PC-9 (cell line): ENCODE measurements at regions not wholly inside any gene's neighbourhood (a gene's known extent, or its start where the extent isn't known, plus 50 kb on each side); places are given as distances from the start of the nearest gene placed in this dataset.

Source experiments
- BruUV-seq: library from RNA; stranded (reverse); fragments of 400-500 nt; replicated peaks from 2 replicates; lab custom pipeline; 2021; lab: Mats Ljungman, UMichigan
- CTCF ChIA-PET: fragments of 300-600 bp; sonication (Branson Sonifier 250); formaldehyde crosslinking; loops from one replicate; lab custom pipeline; 2022; ENCODE audit warnings: antibody characterized with exemption; lab: Charles Lee
- POLR2A ChIA-PET: fragments of 300-600 bp; sonication (Branson Sonifier 250); formaldehyde crosslinking; loops from one replicate; lab custom pipeline; 2022; ENCODE audit warnings: antibody characterized with exemption; ENCODE audit not compliant: unreplicated experiment; lab: Charles Lee
- DNase-seq, 2 experiments: peaks; one replicate each; pipeline versions ENCODE4 v3.0.0 to v3.0.0-alpha.2; 2015 to 2022; ENCODE audit warnings: mixed read lengths in 1 of 2
- H2AFZ ChIP-seq: fragments of 200-600 bp; sonication (generic); 2 replicates; pipeline ENCODE4 v1.8.1; 2017; ENCODE audit warnings: antibody characterized with exemption
- H3F3A ChIP-seq: fragments of 200-600 bp; sonication (generic); 2 replicates; pipeline ENCODE4 v1.8.1; 2017; ENCODE audit warnings: antibody characterized with exemption, mild to moderate bottlenecking, low read depth; ENCODE audit not compliant: insufficient read depth
- H3K27ac ChIP-seq: fragments of 200-600 bp; sonication (generic); 2 replicates; pipeline ENCODE4 v1.6.1; 2016; ENCODE audit warnings: mixed run types
- H3K27me3 ChIP-seq: fragments of 200-600 bp; sonication (generic); 2 replicates; pipeline ENCODE4 v1.6.1; 2016; ENCODE audit warnings: low read depth, mixed run types; ENCODE audit not compliant: insufficient read depth
- H3K36me3 ChIP-seq: fragments of 200-600 bp; sonication (generic); 2 replicates; pipeline ENCODE4 v1.6.1; 2016; ENCODE audit warnings: low read depth, mixed run types
- H3K4me1 ChIP-seq: fragments of 200-600 bp; sonication (generic); replicated peaks from 2 replicates; pipeline ENCODE4 v1.6.1; 2016; ENCODE audit warnings: mixed run types; ENCODE audit not compliant: insufficient read depth
- H3K4me2 ChIP-seq: fragments of 200-600 bp; sonication (generic); 2 replicates; pipeline ENCODE4 v1.6.1; 2017; ENCODE audit warnings: mixed run types
- H3K4me3 ChIP-seq: fragments of 200-600 bp; sonication (generic); 2 replicates; pipeline ENCODE4 v1.6.1; 2016; ENCODE audit warnings: mixed run types
- H3K79me2 ChIP-seq: fragments of 200-600 bp; sonication (generic); 2 replicates; pipeline ENCODE4 v1.6.1; 2017; ENCODE audit warnings: low read depth, mixed run types
- H3K9me2 ChIP-seq: fragments of 200-600 bp; sonication (generic); 2 replicates; pipeline ENCODE4 v1.8.1; 2017; ENCODE audit warnings: mild to moderate bottlenecking; ENCODE audit not compliant: insufficient read depth
- H3K9me3 ChIP-seq: fragments of 200-600 bp; sonication (generic); 2 replicates; pipeline ENCODE4 v1.8.1; 2016; ENCODE audit warnings: low read depth; ENCODE audit not compliant: insufficient read depth
- H4K20me1 ChIP-seq: fragments of 200-600 bp; sonication (generic); 2 replicates; pipeline ENCODE4 v1.8.1; 2017; ENCODE audit not compliant: insufficient read depth
- CTCF ChIP-seq: fragments of 200-600 bp; sonication (generic); conservative IDR thresholded peaks from 2 replicates; pipeline ENCODE4 v1.6.1; 2017; ENCODE audit warnings: mixed run types, antibody characterized with exemption, mild to moderate bottlenecking, moderate library complexity
- EZH2 ChIP-seq: fragments of 200-600 bp; sonication (generic); IDR thresholded peaks from 2 replicates; pipeline ENCODE4 v1.8.0; 2017; ENCODE audit warnings: antibody characterized with exemption, low read depth
- intact Hi-C: fragments of 100-400 bp; cut with micrococcal nuclease; formaldehyde crosslinking; loops from one replicate; pipeline ENCODE4 v1.10.0; 2022; ENCODE audit not compliant: unreplicated experiment

GRCh38 chr10:64814201-64814600 lies 1293.0 kb downstream of the REEP3 start:
- BruUV-seq = no TSS peak

GRCh38 chr10:64829888-64830412 lies 1308.7 kb downstream of the REEP3 start:
- Histone ChIP-seq H3F3A (no peaks in the 10 kb centered on the region), H3K27me3 (no peaks in the 10 kb centered on the region), H3K36me3 (no peaks in the 10 kb centered on the region), H4K20me1 (0 out of 2 replicates have a peak, but pooled peaks cover 3% of the 10 kb centered on the region), H3K27ac (no peak overlapping the region), H3K4me3 (no peak overlapping the region), H3K4me2 (no peak overlapping the region), H3K9me2 (no peaks in the 10 kb centered on the region), H3K4me1 (no peaks in the 10 kb centered on the region), H3K79me2 (no peaks in the 10 kb centered on the region), H2AFZ (no peak overlapping the region), H3K9me3 (no peaks in the 10 kb centered on the region)
- CTCF ChIA-PET = no interaction called here
- DNase-seq = no peak
- POLR2A ChIA-PET = no interaction called here
- TF ChIP-seq CTCF (no peak), EZH2 (no peak)
- no TSS peak for BruUV-seq
- intact Hi-C loops = no loop called here

More at GRCh38 chr10:64814201-64814600, 1293.0 kb downstream of the REEP3 start:
- Histone ChIP-seq H3K9me3 (no peaks in the 10 kb centered on the region), H4K20me1 (no peaks in the 10 kb centered on the region), H3K27ac (no peak overlapping the region), H3K4me2 (no peak overlapping the region), H2AFZ (no peak overlapping the region), H3K4me3 (no peak overlapping the region), H3F3A (no peaks in the 10 kb centered on the region), H3K9me2 (no peaks in the 10 kb centered on the region; the same call in 1 of the 2 replicates), H3K36me3 (no peaks in the 10 kb centered on the region), H3K27me3 (no peaks in the 10 kb centered on the region), H3K79me2 (no peaks in the 10 kb centered on the region), H3K4me1 (peaks cover 8% of the 10 kb centered on the region)
- POLR2A ChIA-PET = no interaction called here
- DNase-seq = no peak
- intact Hi-C loops = no loop called here
- TF ChIP-seq EZH2 (no peak), CTCF (no peak)
- CTCF ChIA-PET = no interaction called here

GRCh38 chr10:64830869-64831268 lies 1309.7 kb downstream of the REEP3 start:
- Histone ChIP-seq H3F3A (no peaks in the 10 kb centered on the region), H3K4me2 (no peak overlapping the region), H3K27ac (no peak overlapping the region), H3K4me3 (no peak overlapping the region), H3K9me2 (no peaks in the 10 kb centered on the region), H3K9me3 (no peaks in the 10 kb centered on the region), H2AFZ (no peak overlapping the region), H3K4me1 (no peaks in the 10 kb centered on the region), H4K20me1 (0 out of 2 replicates have a peak, but pooled peaks cover 3% of the 10 kb centered on the region), H3K79me2 (no peaks in the 10 kb centered on the region), H3K36me3 (no peaks in the 10 kb centered on the region), H3K27me3 (no peaks in the 10 kb centered on the region)
- DNase-seq = no peak
- no peak for TF ChIP-seq EZH2
- TF ChIP-seq CTCF = no peak
- BruUV-seq = no TSS peak
- CTCF ChIA-PET = no interaction called here
- POLR2A ChIA-PET = no interaction called here
- intact Hi-C loops = no loop called here
